B cell (primary cell): ENCODE measurements at regions not wholly inside any gene's neighbourhood (a gene's known extent, or its start where the extent isn't known, plus 50 kb on each side); places are given as distances from the start of the nearest gene placed in this dataset.

ENCODE experiments used
- ATAC-seq: fragments of 200-7000 bp; cut with Tn5 transposase; one replicate; pipeline ENCODE4 v1.10.0; 2021; ENCODE audit warnings: low read depth, mild to moderate bottlenecking, moderate number of reproducible peaks, moderate library complexity
- CTCF ChIA-PET: fragments of 350-600 bp; sonication (Branson Sonifier 250); formaldehyde crosslinking; loops from one replicate; lab custom pipeline; 2021; ENCODE audit warnings: antibody characterized with exemption, inconsistent platforms; lab: Charles Lee
- POLR2A ChIA-PET: fragments of 350-600 bp; sonication (Branson Sonifier 250); formaldehyde crosslinking; loops from one replicate; lab custom pipeline; 2021; ENCODE audit warnings: antibody characterized with exemption; lab: Charles Lee
- DNase-seq: peaks from one replicate; pipeline ENCODE4 v3.0.0; 2013
- H2AFZ ChIP-seq: 2 replicates; pipeline ENCODE4 v1.6.1; 2012; ENCODE audit warnings: mild to moderate bottlenecking, low read depth, low read length; ENCODE audit not compliant: insufficient read depth, poor library complexity, severe bottlenecking
- H3K27ac ChIP-seq, 2 donors: 1 replicate in 1 of 2; 2 replicates in 1 of 2; pipeline ENCODE4 v1.5.1; 2012 to 2013; ENCODE audit warnings: low read length in 2 of 2, mild to moderate bottlenecking in 2 of 2, moderate library complexity in 1 of 2
- H3K27me3 ChIP-seq, 4 experiments: fragments of 200-600 bp in 1 of 4; sonication (generic) in 1 of 4; replicated peaks in 1 of 4; 1 replicate in 2 of 4; 2 replicates in 2 of 4; pipeline versions ENCODE4 v1.6.1 to v1.7.0; 2013 to 2016; ENCODE audit warnings: low read length in 3 of 4, mild to moderate bottlenecking in 2 of 4, mixed read lengths in 1 of 4, moderate library complexity in 1 of 4; ENCODE audit not compliant: insufficient read depth in 4 of 4, control insufficient read depth in 3 of 4; ENCODE audit errors: control extremely low read depth in 1 of 4
- H3K36me3 ChIP-seq, 2 experiments: replicated peaks in 1 of 2; 1 replicate in 1 of 2; 2 replicates in 1 of 2; pipeline versions ENCODE4 v1.6.1 to v1.7.1; 2013; ENCODE audit warnings: low read length in 1 of 2; ENCODE audit not compliant: insufficient read depth in 2 of 2, control insufficient read depth in 1 of 2; ENCODE audit errors: control extremely low read depth in 1 of 2, extremely low read depth in 1 of 2
- H3K4me1 ChIP-seq, 2 donors: fragments of 200-600 bp in 1 of 2; sonication (generic) in 1 of 2; 1 replicate in 1 of 2; 2 replicates in 1 of 2; pipeline versions ENCODE4 v1.5.1 to v1.6.1; 2013 to 2017; ENCODE audit warnings: low read length in 2 of 2; ENCODE audit not compliant: control insufficient read depth in 2 of 2, insufficient read depth in 2 of 2
- H3K4me2 ChIP-seq: replicated peaks from 2 replicates; pipeline ENCODE3; 2012; ENCODE audit warnings: mild to moderate bottlenecking, low read depth, low read length; ENCODE audit not compliant: poor library complexity, severe bottlenecking
- H3K4me3 ChIP-seq, 5 experiments: fragments of 200-600 bp in 1 of 5; sonication (generic) in 1 of 5; 1 replicate in 3 of 5; 2 replicates in 2 of 5; pipeline versions ENCODE4 v1.5.1 to v1.7.0; 2011 to 2016; ENCODE audit warnings: low read length in 4 of 5, mild to moderate bottlenecking in 4 of 5, low read depth in 2 of 5, control low read depth in 1 of 5, moderate library complexity in 1 of 5; ENCODE audit not compliant: insufficient read depth in 1 of 5; ENCODE audit errors: control extremely low read depth in 1 of 5, extremely low read depth in 1 of 5
- H3K79me2 ChIP-seq: fragments of 200-600 bp; sonication (generic); one replicate; pipeline ENCODE4 v1.6.0; 2016; ENCODE audit warnings: low read length; ENCODE audit not compliant: control insufficient read depth, insufficient read depth
- H3K9ac ChIP-seq: fragments of 200-600 bp; sonication (generic); 2 replicates; pipeline ENCODE4 v1.6.1; 2017; ENCODE audit warnings: mild to moderate bottlenecking, low read length, moderate library complexity
- H3K9me3 ChIP-seq, 3 donors: one replicate each; pipeline versions ENCODE4 v1.6.1 to v1.7.1; 2013; ENCODE audit warnings: low read length in 2 of 3; ENCODE audit not compliant: control insufficient read depth in 2 of 3, insufficient read depth in 1 of 3; ENCODE audit errors: control extremely low read depth in 1 of 3
- H4K20me1 ChIP-seq: 2 replicates; pipeline ENCODE4 v1.6.0; 2012; ENCODE audit warnings: mild to moderate bottlenecking, low read length; ENCODE audit not compliant: insufficient read depth, control insufficient read depth, poor library complexity, severe bottlenecking
- H3K27ac Mint-ChIP-seq: one replicate; pipeline ENCODE4 v1.8.0; 2021; ENCODE audit warnings: mixed read lengths
- H3K27me3 Mint-ChIP-seq: one replicate; pipeline ENCODE4 v1.8.0; 2021; ENCODE audit warnings: mixed read lengths
- H3K4me1 Mint-ChIP-seq: one replicate; pipeline ENCODE4 v1.8.0; 2021; ENCODE audit warnings: mixed read lengths
- H3K4me3 Mint-ChIP-seq: one replicate; pipeline ENCODE4 v1.8.0; 2021; ENCODE audit warnings: mixed read lengths
- H3K9me3 Mint-ChIP-seq: one replicate; pipeline ENCODE4 v1.8.0; 2022; ENCODE audit warnings: mixed read lengths; ENCODE audit not compliant: insufficient read depth
- CTCF ChIP-seq: fragments of 200-600 bp; IDR thresholded peaks from one replicate; pipeline ENCODE4 v1.8.0; 2022; ENCODE audit warnings: antibody characterized with exemption, mild to moderate bottlenecking
- EZH2 ChIP-seq: IDR thresholded peaks from 2 replicates; pipeline ENCODE4 v1.6.1; 2012; ENCODE audit warnings: borderline replicate concordance, low read depth, mild to moderate bottlenecking, moderate library complexity, low read length; ENCODE audit not compliant: insufficient read depth, poor library complexity, severe bottlenecking
- WGBS: methylation state at CpG from one replicate; pipeline ENCODE4 v1.1.5; 2013; ENCODE audit warnings: missing lambda C conversion rate; ENCODE audit not compliant: insufficient coverage; 5-methylcytosine and 5-hydroxymethylcytosine counted together
- intact Hi-C: fragments of 100-400 bp; cut with micrococcal nuclease; formaldehyde crosslinking; loops from one replicate; pipeline ENCODE4 v1.10.0; 2022

GRCh38 chr9:84592918-84593317 lies 76.6 kb upstream of the NTRK2 start:
- Mint-ChIP-seq H3K4me3 (no peak overlapping the region), H3K27ac (no peak overlapping the region), H3K4me1 (peaks cover 4% of the 10 kb centered on the region), H3K27me3 (no peaks in the 10 kb centered on the region), H3K9me3 (peaks cover 5% of the 10 kb centered on the region)
- POLR2A ChIA-PET: no interaction called here
- intact Hi-C loops: no loop called here
- H3K36me3 ChIP-seq: no peaks in the 10 kb centered on the region
- no peak for TF ChIP-seq EZH2
- no peaks in the 10 kb centered on the region for H3K27me3 ChIP-seq
- H3K9me3 ChIP-seq: no peaks in the 10 kb centered on the region
- no peaks in the 10 kb centered on the region for H4K20me1 ChIP-seq
- CTCF ChIA-PET: interaction anchor here (1.0 kb wide), 1 partner anchor 13 kb away, joined by 3 read pairs; no protein-coding TSS in a partner anchor
- no peak for DNase-seq
- no peaks in the 10 kb centered on the region for H3K79me2 ChIP-seq
- no peak overlapping the region for H3K4me3 ChIP-seq
- H3K4me1 ChIP-seq: no peaks in the 10 kb centered on the region
- H3K4me2 ChIP-seq: no peak overlapping the region
- no CpG with 5 or more reads among the region's 4 CpGs for WGBS
- no peak overlapping the region for H3K27ac ChIP-seq
- no peak for ATAC-seq
- no peak overlapping the region for H2AFZ ChIP-seq
- no peak overlapping the region for H3K9ac ChIP-seq

GRCh38 chr9:84593352-84593751 lies 76.2 kb upstream of the NTRK2 start:
- intact Hi-C loops: no loop called here
- ATAC-seq: no peak

More at GRCh38 chr9:84593352-84593751, 76.2 kb upstream of the NTRK2 start:
- Histone ChIP-seq H3K27ac (no peak overlapping the region), H3K9ac (no peak overlapping the region), H3K27me3 (no peaks in the 10 kb centered on the region), H3K4me3 (no peak overlapping the region), H3K4me2 (no peak overlapping the region), H3K9me3 (no peaks in the 10 kb centered on the region), H3K79me2 (no peaks in the 10 kb centered on the region), H4K20me1 (no peaks in the 10 kb centered on the region), H2AFZ (no peak overlapping the region), H3K4me1 (no peaks in the 10 kb centered on the region), H3K36me3 (no peaks in the 10 kb centered on the region)
- Mint-ChIP-seq H3K4me1 (peaks cover 4% of the 10 kb centered on the region), H3K4me3 (no peak overlapping the region), H3K27ac (no peak overlapping the region), H3K9me3 (peaks cover 5% of the 10 kb centered on the region), H3K27me3 (no peaks in the 10 kb centered on the region)
- WGBS: 44% methylated on average over 1 of the region's 4 CpGs
- no peak for DNase-seq
- ChIA-PET POLR2A (no interaction called here), CTCF (interaction anchor here (1.0 kb wide), 1 partner anchor 12 kb away, joined by 3 read pairs; no protein-coding TSS in a partner anchor)
- TF ChIP-seq CTCF: no peak
- TF ChIP-seq EZH2: no peak
